NCI-H1694 treated with DMSO at 0.1 percent for 48 hours (cell line): ENCODE measurements at regions not wholly inside any gene's neighbourhood (a gene's known extent, or its start where the extent isn't known, plus 50 kb on each side); places are given as distances from the start of the nearest gene placed in this dataset.
"Not testable (repeated sequence)": the region's sequence is repeated elsewhere in the genome, so short reads cannot be mapped to it uniquely, and the experiment has no call there.

Source experiments
- DNase-seq: peaks from one replicate; lab custom pipeline; 2025; lab: John Stamatoyannopoulos, UW

DNA sequence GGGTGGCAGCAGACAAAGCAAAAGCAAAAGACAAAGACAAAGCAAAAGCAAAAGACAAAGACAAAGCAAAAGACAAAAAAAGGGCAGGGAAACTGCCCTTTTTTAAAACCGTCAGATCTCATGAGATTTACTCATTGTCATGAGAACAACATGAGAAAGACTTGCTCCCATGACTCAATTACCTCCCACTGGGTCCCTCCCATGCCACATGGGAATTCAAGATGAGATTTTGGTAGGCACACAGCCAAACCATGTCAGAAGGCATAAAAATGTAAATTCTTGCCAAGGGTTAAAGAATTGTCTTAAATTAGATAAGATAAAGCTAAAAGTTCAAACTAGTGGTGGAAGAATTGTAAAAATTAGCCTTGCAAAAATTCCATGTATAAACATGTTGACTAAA is 419.7 kb downstream of the TRAM1L1 start:
- DNase-seq: no peak

DNA sequence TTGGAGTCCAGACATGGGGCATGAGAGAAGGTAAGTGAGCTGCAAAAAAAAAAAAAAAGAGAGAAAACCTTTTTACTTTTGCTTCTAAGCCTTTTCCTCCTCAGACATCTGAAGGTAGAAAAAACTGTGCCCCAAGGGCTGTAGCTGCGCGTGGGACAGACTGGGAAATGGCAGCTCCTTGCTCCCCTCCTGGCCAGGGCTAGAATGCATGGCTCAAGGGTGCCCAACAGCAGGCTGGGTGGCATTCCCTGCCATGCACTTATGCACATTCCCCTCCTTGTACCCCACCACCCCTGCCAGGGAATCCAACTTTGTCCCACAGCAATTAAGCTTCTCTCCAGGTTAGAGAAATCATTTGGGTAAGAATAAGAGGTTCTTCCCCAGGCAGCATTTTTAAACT is 421.2 kb downstream of the TRAM1L1 start:
- no peak for DNase-seq

DNA sequence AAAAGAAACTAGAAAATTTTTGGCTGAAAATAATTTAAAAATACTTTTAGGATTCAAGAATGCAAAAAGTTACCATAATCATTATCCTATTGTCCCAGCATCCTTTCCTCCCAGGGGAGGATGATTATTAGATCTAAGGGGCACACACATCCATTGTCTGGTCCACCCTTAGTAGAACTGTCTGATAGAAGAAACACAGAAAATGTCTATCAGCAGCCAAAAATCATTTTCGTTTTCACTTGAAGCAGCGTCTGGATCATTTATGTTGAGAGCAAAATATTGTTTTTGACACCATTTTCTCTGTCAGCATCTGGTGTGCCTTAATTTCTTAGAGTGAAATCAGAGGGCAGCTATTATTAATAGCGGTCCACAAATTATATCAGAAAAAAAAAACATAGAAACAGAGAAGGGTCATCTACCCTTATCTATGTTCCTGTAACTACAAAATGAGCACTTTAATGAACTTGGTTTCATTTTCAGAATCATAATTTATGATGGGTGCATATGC is 446.3 kb downstream of the TRAM1L1 start:
- DNase-seq: no peak

DNA sequence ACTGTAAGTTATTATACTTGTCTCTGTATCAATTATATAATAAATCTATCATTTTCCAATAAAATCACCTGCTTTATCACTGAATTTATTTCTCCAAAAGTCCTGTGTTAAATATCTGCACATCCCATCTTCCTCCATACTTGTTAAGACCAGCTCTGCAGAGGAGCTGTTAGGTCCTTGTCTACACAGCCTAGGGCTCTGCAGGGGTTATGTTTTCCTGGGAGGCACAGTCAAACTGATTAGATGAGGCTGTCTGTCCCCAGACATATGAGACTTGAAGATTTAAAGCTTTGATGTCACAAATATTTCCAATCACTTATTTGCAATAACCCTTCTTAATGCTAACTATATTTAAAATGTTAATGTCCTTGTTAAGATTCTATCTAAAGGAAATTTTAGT is 446.8 kb downstream of the TRAM1L1 start:
- no peak for DNase-seq

DNA sequence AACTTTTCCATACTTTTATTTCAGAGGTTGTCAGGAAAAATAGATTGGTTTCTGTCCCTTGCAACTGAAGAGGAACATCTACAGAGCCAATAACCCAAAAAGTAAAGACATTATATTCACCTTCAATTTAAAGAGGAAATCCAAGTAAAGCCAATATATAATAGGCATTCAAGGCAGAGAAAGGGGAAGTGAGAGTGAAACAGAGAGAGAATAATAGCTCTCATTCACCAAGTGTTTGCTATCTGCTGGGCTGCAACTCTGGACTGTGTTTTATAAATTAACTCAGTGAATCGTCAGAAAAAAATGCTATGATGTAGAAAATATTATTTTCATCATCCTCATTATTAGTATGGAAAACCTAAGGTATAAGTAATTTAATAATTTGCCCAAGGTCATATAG is 448.5 kb downstream of the TRAM1L1 start:
- no peak for DNase-seq

DNA sequence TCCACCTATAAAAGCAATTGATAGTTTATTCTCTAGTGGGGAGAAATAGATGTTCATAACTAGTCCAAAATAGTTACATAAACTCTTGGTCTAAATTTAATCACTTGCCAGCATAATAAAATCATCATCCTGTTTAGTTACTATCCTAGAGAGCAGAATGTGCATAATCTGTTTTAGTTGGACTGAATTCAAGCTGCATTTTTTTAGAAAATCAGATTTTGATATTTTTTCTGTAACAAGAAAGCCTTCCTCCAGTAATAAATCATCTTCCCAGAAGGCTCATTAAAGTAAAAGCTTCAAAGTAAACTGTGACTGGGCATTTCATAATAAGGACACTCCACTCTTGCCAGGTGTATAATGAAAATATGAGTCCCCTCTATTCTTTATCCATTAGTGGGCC is 453.1 kb downstream of the TRAM1L1 start:
- no peak for DNase-seq

DNA sequence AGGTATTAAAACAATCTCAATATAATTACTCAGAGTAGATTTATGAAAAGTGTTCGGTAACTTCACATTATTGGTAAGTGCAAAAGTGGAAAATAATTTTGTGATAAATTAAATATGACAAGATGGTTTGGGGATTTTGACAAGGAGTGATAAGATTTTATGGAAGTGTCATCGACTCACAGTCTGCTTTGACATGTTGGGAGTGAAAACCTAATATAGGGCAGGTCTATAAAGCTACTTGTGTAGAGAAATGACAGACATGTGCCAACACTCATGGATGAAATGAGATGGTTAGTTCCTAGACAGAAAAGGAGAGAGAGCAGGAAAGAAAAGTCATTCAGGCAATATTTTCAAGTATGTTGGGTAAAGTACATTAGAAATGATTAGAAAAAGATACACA is 456.8 kb downstream of the TRAM1L1 start:
- no peak for DNase-seq

DNA sequence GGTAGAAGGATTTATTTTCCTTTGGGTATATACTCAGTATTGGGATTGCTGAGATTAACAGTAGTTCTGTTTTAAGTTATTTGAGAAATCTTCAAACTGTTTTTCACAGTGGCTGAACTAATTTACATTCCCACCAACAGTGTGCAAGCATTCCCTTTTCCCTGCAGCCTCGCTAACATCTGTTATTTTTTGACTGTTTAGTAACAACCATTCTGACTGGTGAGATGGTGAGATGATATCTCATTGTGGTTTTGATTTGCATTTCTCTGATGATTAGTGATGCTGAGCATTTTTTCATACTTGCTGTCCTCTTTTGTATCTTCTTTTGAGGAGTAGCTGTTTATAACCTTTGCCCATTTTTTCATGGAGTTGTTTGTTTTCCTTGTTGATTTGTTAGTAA is 457.8 kb downstream of the TRAM1L1 start:
- no peak for DNase-seq

DNA sequence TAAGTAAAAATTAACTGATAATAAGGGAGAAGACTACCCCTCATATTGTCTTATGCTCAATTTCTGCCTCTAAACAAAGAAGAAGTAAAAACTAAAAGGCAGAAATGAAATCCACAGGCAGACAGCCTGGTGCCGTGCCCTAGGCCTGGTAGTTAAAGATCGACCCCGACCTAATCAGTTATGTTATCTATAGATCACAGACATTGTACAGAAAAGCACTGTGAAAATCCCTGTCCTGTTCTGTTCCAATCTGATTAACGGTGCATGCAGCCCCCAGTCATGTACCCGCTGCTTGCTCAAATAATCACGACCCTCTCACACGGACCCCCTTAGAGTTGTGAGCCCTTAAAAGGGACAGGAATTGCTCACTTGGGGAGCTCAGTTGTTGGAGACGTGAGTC is 465.9 kb downstream of the TRAM1L1 start:
- not testable (repeated sequence) for DNase-seq

DNA sequence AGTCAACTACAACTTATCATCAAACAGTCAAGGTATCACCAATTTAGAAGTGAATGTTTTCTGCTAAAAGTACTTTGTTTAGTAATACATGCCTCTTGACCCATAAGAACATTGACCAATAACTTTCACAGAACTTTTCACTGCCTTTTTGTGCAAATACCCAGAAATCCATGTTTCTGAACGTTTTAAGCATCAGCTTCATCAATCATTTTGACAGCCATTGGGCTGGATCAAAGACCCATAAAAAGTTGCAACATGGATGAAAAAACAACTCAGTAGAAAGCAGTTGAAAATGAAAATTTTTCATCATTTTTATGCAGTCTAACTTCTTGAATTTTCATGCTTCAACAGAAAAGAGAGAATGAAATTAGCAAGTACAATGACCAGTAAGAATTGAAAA is 466.7 kb downstream of the TRAM1L1 start:
- DNase-seq: no peak

DNA sequence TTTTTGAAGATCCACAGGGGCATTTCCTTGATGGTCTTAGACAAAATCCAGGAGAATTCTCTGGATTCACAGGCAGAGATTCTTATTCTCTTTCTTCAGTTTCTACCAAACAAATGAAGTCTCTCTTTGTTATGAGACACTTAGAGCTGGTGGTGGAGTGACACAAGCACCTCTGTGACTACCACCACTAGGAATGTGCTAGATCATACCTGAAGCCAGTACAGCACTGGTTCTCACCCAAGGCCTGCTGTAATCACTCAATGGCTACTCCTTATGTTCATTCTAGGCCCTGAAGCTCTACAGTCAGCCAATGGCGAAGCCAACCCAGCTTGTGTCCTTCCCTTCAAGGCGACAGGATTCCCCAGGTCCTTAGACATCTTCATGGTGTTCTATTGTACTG is 482.3 kb downstream of the TRAM1L1 start:
- DNase-seq: no peak

DNA sequence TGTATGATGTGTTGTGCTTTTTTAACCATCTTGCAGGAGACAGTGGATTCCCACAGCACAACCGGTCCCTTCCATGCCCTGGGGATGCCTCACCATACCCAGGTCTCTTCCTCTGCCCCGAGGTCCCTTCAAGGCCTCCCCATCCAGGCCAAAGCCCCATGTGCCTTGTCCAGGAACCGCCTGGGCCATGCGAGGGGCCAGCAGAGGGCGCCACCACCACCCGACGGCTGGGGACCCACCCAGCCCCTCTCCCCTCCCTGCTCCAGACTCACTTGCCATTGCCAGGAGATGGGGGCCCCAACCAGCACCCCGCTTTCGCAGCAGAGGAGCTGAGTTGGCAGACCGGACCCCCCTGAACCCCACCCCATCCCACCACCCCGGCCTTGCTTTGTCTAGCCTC is 485.5 kb downstream of the TRAM1L1 start:
- no peak for DNase-seq

DNA sequence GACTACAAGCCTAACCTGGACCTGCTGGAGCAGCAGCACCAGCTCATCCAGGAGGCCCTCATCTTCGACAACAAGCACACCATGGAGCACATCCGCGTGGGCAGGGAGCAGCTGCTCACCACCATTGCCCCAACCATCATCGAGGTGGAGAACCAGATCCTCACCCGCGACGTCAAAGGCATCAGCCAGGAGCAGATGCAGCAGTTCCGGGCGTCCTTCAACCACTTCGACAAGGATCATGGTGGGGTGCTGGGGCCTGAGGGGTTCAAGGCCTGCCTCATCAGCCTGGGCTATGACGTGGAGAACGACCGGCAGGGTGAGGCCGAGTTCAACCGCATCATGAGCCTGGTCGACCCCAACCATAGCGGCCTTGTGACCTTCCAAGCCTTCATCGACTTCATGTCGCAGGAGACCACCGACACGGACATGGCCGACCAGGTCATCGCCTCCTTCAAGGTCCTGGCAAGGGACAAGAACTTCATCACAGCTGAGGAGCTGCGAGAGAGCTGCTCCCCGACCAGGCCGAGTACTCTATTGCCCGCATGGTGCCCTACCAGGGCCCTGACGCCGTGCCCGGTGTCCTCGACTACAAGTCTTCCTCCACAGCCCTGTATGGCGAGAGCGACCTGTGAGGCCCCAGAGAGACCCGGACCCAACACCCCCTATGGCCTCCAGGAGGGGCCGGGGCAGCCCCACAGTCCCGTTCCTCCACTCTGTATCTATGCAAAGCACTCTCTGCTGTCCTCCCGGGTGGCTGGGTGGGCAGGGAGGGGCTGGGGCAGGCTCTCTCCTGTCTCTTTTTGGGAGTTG is 486.2 kb downstream of the TRAM1L1 start:
- DNase-seq: no peak

DNA sequence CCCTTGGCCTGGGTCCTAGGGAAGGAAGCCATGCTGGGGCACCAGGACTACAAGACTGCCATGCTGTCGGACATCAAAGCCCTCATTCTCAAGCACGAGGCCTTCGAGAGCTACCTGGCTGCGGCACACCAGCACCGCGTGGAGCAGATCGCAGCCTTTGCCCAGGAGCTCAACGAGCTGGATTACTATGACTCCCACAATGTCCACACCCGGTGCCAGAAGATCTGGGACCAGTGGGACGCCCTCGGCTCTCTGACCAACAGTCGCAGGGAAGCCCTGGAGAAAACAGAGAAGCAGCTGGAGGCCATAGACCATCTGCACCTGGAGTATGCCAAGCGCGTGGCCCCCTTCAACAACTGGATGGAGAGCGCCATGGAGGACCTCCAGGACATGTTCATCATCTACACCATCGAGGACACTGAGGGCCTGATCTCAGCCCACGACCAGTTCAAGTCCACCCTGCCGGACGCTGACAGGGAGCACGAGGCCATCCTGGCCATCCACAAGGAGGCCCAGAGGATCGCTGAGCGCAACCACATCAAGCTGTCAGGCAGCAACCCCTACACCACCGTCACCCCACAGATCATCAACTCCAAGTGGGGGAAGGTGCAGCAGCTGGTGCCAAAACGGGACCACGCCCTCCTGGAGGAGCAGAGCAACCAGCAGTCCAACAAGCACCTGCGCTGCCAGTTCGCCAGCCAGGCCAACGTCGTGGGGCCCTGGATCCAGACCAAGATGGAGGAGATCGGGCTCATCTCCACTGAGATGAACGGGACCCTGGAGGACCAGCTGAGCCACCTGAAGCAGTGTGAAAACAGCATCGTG is 487.0 kb downstream of the TRAM1L1 start:
- no peak for DNase-seq

DNA sequence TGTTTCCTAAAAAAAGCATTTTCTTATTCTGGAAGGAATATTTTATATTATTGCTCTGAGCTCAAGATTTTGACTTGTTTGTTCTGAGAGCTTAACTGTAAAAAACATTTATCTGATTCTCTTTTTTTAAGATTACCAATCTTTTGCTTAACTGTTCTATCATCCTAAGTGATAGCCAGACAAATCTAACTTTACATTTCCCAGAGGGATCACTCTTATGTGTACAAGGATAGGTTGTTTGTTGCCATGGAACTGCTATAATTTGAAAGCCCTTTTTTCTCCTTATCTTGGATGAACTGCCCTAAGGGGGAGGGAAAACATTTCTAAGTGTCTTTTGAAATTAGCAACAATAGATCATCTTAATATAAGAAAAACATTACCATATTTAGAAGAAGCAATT is 494.7 kb downstream of the TRAM1L1 start:
- no peak for DNase-seq

DNA sequence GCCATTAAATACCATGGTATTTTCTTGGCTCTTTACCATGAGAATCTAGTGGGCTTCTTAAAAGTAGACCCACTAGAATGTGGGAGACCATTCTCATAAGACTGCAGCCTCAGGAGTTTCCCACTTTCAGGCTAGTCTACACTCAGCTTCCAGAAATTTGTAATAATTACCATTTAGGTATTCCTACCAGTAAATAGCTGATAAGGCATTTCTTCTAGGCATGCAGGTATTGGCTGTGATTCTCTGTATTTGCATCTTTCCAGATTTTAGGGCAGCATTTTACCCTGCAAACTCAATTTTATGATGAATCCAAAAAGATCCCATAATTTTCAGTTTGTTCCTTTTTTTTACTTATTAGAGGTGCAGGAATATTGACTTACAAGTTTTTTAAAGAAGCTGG is 496.6 kb downstream of the TRAM1L1 start:
- DNase-seq: no peak

DNA sequence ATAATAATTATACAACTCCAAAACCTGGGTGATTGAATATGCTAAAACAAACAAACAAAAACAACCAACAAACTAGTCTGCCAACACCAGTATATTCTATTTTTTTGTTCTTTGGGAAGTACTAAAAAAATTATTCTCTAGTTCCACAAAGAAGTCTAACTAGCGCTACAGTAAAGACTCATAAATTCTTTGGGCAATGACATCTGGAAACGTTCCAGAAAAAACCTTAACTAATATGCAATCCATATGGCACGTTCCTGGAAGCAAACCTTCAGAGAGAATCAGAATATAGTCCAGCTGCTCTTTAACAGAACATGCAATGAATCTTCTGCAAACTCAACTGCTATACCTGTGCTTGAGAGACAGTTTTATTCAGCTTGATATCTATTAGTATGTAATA is 500.1 kb downstream of the TRAM1L1 start:
- DNase-seq: peak; percentile 85

DNA sequence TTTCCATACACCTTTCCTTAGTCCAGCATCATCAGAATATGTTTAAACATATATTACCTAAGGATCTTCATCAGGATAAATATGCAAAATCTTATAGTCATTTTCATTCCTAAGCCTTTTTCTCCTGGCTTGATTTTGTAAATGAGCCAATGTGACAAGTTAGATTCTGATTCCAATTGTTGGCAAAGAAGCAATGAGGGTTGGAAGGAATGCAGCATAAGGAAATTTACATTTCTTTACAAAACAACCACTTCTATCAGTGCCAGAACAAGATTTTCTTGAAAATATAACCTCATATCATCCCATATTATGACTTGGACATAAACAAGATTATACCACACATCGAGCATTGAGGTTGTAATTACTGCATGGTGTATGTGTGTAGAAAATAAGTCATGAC is 508.1 kb downstream of the TRAM1L1 start:
- DNase-seq: no peak

DNA sequence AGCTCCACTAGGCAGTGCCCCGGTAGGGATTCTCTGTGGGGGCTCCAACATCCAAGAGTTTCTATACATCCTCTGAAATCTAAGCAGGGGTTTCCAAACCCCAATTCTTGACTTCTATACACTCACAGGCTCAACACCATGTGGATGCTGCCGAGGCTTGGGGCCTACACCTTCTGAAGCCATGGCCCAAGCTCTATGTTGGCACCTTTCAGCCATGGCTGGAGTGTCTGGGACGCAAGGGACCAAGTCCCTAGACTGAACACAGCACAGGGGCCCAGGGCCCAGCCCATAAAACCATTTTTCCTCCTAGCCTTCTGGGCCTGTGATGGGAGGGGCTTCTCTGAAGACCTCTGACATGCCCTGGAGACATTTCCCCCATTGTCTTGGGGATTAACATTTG is 511.8 kb downstream of the TRAM1L1 start:
- DNase-seq: no peak

DNA sequence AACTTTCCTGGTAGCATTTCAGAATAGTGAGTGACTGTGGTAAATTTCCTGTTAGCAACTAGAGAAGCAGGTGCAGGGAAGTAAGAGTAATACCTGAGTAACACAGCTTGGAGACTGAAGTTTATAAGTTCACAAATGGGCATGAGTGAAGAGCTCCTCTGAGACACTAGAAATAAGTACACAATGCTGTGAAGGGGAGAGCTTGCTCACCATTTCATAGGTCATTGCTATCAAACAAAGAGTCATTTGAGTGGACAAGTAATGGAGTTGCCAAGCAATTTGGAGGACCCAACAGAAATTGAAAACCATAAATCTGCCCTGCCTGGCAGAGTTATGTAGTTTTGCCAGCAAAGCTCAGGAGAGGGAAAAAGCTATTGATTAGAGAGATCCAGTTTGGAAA is 523.6 kb downstream of the TRAM1L1 start:
- DNase-seq: no peak

DNA sequence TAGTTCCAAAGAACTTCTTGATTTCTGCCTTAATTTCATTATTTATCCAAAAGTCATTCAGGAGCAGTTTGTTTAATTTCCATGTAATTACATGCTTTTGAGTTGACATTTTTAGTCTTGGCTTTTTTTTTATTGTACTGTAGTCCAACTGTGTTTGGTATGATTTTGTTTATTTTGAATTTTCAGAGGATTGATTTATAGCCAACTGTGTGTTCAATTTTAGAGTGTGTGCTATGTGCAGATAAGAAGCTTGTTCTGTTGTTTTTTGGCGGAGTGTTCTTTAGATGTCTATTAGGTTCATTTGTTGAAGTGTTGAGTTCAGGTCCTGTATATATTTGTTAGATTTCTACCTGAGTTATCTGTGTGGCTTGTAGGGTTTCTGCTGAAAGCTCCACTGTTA is 533.6 kb downstream of the TRAM1L1 start:
- no peak for DNase-seq

DNA sequence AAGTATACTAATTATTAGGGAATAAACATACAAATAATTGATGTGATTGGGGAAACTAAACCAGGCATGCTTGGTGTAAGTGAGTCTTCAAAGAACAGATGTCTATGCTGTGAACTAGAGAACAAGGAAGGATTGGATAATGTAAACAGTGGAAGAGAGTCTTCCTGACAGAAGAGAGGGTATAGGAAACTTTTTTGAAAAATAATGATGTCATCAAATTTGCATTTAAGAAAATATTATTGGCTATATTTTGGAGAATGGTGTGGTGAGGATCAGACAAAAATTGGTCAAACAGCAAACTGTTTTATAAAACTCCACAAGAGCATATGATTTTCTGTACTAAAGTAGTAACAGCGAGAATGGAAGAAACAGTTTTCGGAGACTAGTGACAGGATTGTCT is 537.7 kb downstream of the TRAM1L1 start:
- DNase-seq: no peak

DNA sequence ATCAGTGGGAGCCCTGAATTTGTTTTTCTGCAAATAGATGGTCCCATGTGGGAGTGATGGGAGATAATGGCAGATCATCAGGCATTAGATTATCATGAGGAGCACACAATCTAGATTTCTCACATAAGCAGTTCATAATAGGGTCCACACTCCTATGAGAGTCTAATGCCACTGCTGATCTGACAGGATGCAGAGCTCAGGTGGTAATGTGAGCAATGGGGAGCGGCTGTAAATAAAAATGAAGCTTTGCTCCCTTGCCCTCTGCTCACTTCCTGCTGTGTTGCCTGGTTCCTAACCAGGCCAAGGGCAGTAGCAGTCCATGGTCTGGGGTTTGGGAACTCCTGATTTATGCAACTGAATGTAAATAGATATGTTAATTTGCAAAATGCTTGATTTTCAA is 538.6 kb downstream of the TRAM1L1 start:
- DNase-seq: no peak
